GM19395 (cell line): ENCODE measurements at regions not wholly inside any gene's neighbourhood (a gene's known extent, or its start where the extent isn't known, plus 50 kb on each side); places are given as distances from the start of the nearest gene placed in this dataset.
"Not testable (repeated sequence)": the region's sequence is repeated elsewhere in the genome, so short reads cannot be mapped to it uniquely, and the experiment has no call there.

ENCODE experiments used
- ATAC-seq: cut with Tn5 transposase; IDR thresholded peaks from one replicate; pipeline ENCODE4 v1.9.1; 2021; ENCODE audit warnings: mild to moderate bottlenecking, moderate library complexity; ENCODE audit not compliant: unreplicated experiment

DNA sequence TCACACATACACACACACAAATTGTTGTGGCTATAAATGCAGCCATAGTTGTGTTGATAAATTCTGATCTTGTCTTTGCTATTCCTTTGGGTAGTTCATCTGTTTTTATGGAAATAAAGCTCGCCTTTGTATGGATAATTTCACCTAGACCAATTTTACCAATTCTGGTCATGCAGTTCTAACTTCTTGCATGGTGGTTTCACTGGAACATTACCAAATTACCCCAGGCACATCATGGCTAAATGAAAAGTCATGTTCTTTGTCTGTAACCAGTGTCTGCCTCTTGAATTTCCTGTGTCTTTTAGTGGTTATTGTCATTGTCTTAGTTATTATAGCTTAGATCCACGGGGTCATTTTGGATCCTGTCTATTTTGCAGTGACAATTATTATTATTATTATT lies 50.3 kb upstream of the TMC1 start:
- ATAC-seq = no peak

GRCh38 chr9:72467766-72468738 lies 53.4 kb upstream of the TMC1 start:
- no peak for ATAC-seq

DNA sequence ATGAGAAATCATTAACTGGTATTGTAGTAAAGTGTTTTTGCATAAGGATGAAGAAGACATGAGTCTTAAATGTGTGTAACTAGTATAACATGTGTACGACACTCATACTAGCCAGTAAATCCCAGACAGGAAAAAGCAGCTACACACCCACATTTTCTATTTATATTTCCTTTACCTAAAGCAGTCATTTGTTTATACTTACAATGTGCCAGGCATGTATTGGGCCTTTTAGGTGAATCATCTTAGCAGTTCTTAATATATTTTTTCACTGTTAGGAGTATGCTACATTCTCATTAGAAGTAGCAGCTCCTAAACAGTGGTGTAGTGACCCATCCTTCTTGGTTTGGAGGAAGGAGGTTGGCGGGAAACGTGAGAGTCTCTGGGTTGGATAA lies 55.8 kb upstream of the TMC1 start:
- no peak for ATAC-seq

- ATAC-seq = peak; percentile 73
These were observed 56.4 kb upstream of the TMC1 start for GRCh38 chr9:72464857-72465592.

DNA sequence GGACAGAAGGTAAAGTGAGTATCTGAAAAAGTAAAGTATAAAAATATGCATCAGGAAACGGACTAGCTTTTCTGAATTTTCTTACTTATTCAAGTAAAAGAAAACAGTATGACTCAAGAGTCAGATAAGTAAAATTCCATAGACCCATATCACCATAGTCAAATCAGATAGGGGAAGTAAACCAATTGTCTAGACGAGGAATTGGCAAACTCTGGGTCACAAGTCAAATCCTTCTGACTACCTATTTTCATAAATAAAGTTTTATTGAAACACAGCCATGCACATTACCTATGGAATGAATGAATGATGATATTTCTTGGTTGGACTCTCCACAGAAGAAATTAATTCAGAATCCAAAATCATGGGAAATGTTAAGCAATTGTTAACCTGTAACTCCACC lies 59.1 kb upstream of the TMC1 start:
- no peak for ATAC-seq

GRCh38 chr9:72460342-72461312 lies 60.8 kb upstream of the TMC1 start:
- no peak for ATAC-seq

DNA sequence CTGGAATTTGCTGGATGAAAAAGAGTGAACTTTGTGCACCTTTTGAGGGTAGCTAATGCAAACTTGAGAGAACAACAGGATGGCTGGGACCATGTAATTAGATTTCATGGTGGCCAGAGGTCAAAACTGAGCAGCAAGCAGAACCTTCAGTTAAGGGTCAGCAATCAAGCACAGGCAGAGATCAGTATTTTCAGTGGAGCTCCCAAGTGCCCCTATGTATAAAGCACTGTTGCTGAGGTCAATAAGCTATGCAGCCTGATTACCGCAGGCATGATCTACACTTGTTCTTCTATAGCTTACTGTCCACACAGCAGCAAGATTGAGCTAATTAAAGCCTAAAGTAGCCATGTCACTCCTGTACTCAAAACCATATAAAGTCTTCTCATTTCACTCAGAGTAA lies 62.1 kb upstream of the TMC1 start:
- no peak for ATAC-seq

DNA sequence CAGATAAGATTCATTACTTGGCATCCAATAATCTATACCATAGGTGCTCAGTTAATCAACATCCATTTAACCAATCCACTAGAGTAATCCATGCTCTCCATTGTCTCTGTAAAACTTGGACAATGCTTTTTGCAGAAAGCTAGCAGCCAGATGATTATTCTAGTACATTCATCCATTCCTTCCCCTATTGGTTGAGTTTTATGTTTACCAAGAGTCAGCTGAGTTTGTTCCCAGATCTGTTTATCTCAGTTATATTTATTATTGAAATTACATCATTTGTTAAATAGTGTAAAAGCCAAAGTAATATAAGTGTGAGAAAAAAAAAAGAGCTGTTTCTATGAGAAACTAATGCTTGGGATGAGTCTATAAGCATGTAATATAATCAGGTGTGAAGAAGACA lies 63.3 kb upstream of the TMC1 start:
- ATAC-seq = no peak

DNA sequence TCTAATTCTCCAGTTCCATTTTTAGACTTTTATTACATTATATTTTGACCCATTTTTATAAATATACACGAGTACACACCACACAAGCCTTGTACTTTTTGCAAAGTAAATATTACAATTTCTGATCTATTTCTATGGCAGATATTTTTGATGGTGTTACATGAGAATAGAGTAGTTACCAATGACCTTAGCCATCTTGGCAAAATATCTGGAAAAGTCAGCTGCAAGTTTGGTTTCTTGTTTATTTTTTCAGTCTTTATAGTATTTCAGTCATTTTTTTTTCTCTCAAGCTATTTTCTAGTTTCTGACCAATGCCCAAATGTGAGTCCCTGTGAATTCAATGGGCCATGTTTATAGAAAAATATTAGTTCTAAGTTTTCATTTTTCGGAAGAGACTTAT lies 64.0 kb upstream of the TMC1 start:
- no peak for ATAC-seq

DNA sequence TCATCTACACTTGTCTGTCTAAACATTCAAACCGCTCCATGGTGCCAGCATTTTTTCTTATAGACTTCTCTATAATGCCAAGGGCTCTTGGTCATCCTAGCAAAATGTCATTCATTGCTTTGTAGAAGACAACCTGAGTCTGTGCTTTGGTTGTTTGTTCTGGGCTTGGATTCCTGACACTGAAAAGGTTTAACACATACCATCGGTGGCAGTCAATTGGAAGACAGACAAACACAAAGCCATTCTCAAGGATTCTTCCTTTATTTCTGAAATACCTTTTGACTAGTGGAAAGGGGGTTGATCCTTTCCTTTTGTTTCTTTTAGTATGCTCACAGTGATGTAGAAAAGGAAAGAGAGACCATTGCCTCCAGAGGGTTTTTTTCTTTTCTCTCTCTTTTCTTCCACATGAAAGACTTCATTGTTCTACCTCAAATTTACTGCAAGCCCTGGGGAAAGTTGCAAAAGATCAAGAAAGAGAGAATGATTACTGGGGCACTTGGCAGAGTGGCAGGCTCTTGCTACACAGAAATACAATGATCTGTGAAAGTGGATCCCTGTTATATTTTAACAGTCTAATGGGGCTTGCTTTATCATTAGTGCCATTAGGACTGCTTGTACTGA lies 66.4 kb upstream of the TMC1 start:
- ATAC-seq = no peak

DNA sequence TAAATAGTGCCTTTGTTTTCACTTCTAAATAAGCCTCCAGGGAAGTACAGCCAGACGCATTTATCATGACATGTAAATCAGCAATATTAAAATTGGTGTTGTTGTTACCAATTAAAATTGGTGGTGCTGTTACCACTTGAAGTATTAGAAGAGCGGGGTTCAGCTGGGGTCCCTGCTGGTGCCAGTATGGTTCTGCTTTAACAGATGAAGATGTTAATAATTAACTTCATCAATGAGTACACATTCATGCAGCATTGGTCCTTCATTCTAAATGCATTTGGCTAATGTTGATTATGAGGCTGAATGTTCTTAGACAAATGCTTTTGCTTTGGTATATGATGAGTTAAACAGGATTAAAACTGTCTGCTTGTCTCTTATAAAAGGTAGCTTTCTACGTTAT lies 67.6 kb upstream of the TMC1 start:
- ATAC-seq = no peak

DNA sequence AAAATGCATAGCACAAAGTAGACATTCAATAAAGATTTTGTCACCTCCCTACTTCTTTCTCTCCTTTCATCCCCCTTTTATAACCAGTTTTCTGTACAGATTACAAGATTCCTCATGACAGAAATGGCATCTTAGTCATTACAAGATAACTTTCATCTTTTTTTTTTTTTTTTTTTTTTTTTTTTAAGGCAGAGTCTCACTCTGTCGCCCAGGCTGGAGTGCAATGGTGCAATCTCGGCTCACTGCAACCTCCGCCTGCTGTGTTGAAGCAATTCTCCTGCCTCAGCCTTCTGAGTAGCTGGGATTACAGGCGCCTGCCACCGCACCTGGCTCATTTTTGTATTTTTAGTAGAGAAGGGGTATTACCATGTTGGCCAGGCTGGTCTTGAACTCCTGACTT lies 75.2 kb upstream of the TMC1 start:
- not testable (repeated sequence) for ATAC-seq

- no peak for ATAC-seq
These were observed 76.0 kb upstream of the TMC1 start for GRCh38 chr9:72445306-72445995.

DNA sequence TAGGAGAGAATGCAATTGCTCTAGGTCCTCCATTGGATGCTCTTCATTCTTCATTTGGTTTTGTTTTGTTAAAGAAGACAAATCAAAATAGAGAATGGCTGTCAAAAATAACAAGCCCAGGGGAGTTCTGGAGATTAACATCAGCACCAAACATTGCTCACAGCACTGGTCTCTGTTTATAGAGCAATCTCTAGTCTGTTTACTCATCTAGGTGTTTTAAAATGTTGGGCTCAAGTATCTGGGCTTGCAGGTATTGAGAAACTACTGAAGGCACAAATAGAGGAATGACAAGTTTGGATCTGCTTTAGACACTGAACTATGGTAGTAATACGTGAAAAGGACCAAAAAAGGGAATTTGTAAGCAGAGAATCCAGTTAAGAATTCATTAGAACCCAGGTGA lies 77.0 kb upstream of the TMC1 start:
- peak; percentile 3 for ATAC-seq

- ATAC-seq = peak; percentile 94
These were observed 77.6 kb upstream of the TMC1 start for GRCh38 chr9:72443855-72444254.

DNA sequence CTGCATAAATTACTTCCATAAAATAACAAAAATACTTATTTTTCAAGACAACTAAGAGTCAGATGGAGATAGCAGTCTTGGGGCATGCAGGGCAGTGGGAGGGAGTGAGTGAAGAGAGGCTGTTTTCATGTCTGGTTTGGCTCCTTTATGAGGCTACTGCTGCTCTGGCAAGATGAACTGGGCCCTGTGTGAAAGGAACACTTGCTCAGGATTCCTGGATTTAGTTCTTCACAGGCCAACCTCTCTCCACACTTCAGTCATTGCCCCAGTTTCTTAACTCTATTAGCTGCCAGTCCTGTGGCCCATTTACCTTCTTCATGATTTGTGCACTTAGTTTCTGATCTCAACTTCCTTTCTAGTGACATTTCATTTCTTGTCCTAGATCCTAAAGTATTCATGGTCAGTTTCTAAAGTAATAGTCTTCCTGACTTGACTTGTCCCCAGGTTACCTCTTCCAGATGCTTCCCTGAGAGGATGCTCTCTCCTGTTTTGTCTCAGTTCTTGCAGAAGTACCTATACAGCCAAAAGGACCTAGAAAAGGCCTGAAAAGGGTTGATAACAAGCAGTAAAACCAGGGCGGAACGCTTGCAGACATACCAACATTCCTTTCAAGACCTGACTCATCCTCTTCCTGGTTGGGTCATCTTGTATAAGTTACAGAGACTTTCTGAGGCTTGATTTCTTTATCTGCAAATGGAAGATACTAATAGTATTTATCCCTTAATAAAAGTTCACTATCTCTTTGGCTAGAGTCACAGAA lies 77.0 kb upstream of the ZFAND5 start:
- no peak for ATAC-seq

GRCh38 chr9:72440992-72441847 lies 76.2 kb upstream of the ZFAND5 start:
- ATAC-seq = no peak

GRCh38 chr9:72440378-72440777 lies 75.4 kb upstream of the ZFAND5 start:
- no peak for ATAC-seq
